ENCODE measurements at regions not wholly inside any gene's neighbourhood (a gene's known extent, or its start where the extent isn't known, plus 50 kb on each side); places are given as distances from the start of the nearest gene placed in this dataset.

- no peak for TF ChIP-seq CTCF (IDR thresholded peaks at IDR 0.05; ENCODE audit: insufficient read depth, low read length, poor library complexity, severe bottlenecking)
- Histone ChIP-seq H3K4me3 (replicated peaks; ENCODE audit: low read depth, low read length) (no peak overlapping the region), H3K27me3 (replicated peaks; ENCODE audit: control insufficient read depth, insufficient read depth, low read length) (no peaks in the 10 kb centered on the region), H3K36me3 (ENCODE audit: control insufficient read depth, insufficient read depth, low read length) (no peaks in the 10 kb centered on the region)
- DNase-seq (ENCODE audit: extremely low read depth, insufficient read length): no peak
These were observed 1136.8 kb downstream of the AACS start for GRCh38 chr12:126201981-126202537.

DNA sequence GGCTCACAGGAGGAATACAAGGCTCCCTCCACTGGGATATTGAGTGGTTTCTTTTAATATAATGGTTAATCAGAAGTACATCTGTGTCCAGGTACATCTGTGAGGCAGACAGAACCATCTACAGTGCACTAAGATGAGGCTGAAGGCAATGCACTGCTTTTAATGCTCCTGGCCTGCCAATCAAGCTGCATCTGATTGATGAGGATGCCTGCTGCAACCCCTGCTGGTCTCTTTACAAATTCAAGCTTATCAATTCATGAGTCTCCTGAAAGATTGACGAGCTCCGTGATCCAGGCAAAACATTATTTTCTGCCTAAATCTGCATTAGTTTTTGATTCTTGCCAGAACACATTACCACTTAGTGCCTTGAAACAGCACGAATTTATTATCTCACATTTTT is 1139.1 kb downstream of the AACS start:
- Histone ChIP-seq H3K4me3 (replicated peaks; ENCODE audit: low read depth, low read length) (no peak overlapping the region), H3K36me3 (ENCODE audit: control insufficient read depth, insufficient read depth, low read length) (no peaks in the 10 kb centered on the region), H3K27me3 (replicated peaks; ENCODE audit: control insufficient read depth, insufficient read depth, low read length) (no peaks in the 10 kb centered on the region)
- DNase-seq (ENCODE audit: extremely low read depth, insufficient read length): no peak
- TF ChIP-seq CTCF (IDR thresholded peaks at IDR 0.05; ENCODE audit: insufficient read depth, low read length, poor library complexity, severe bottlenecking): no peak

- no peaks in the 10 kb centered on the region for H3K27me3 ChIP-seq (replicated peaks; ENCODE audit: control insufficient read depth, insufficient read depth, low read length)
- no peak for TF ChIP-seq CTCF (IDR thresholded peaks at IDR 0.05; ENCODE audit: insufficient read depth, low read length, poor library complexity, severe bottlenecking)
- no peak for DNase-seq (ENCODE audit: extremely low read depth, insufficient read length)
These were observed 1144.8 kb downstream of the AACS start for GRCh38 chr12:126210026-126210425.

GRCh38 chr12:126210448-126210847 is 1145.2 kb downstream of the AACS start:
- no peaks in the 10 kb centered on the region for H3K27me3 ChIP-seq (replicated peaks; ENCODE audit: control insufficient read depth, insufficient read depth, low read length)
- no peak for TF ChIP-seq CTCF (IDR thresholded peaks at IDR 0.05; ENCODE audit: insufficient read depth, low read length, poor library complexity, severe bottlenecking)
- H3K36me3 ChIP-seq (ENCODE audit: control insufficient read depth, insufficient read depth, low read length): no peaks in the 10 kb centered on the region
- H3K4me3 ChIP-seq (replicated peaks; ENCODE audit: low read depth, low read length): no peak overlapping the region
- DNase-seq (ENCODE audit: extremely low read depth, insufficient read length): no peak

More at GRCh38 chr12:126210026-126210425, 1144.8 kb downstream of the AACS start:
- Histone ChIP-seq H3K36me3 (ENCODE audit: control insufficient read depth, insufficient read depth, low read length) (no peaks in the 10 kb centered on the region), H3K4me3 (replicated peaks; ENCODE audit: low read depth, low read length) (no peak overlapping the region)

GRCh38 chr12:126212824-126213223 is 1147.6 kb downstream of the AACS start:
- H3K4me3 ChIP-seq (replicated peaks; ENCODE audit: low read depth, low read length): no peak overlapping the region
- no peak for TF ChIP-seq CTCF (IDR thresholded peaks at IDR 0.05; ENCODE audit: insufficient read depth, low read length, poor library complexity, severe bottlenecking)
- no peaks in the 10 kb centered on the region for H3K36me3 ChIP-seq (ENCODE audit: control insufficient read depth, insufficient read depth, low read length)
- DNase-seq (ENCODE audit: extremely low read depth, insufficient read length): no peak
- H3K27me3 ChIP-seq (replicated peaks; ENCODE audit: control insufficient read depth, insufficient read depth, low read length): no peaks in the 10 kb centered on the region

- Histone ChIP-seq H3K36me3 (ENCODE audit: control insufficient read depth, insufficient read depth, low read length) (no peaks in the 10 kb centered on the region), H3K27me3 (replicated peaks; ENCODE audit: control insufficient read depth, insufficient read depth, low read length) (no peaks in the 10 kb centered on the region), H3K4me3 (replicated peaks; ENCODE audit: low read depth, low read length) (no peak overlapping the region)
- TF ChIP-seq CTCF (IDR thresholded peaks at IDR 0.05; ENCODE audit: insufficient read depth, low read length, poor library complexity, severe bottlenecking): no peak
- DNase-seq (ENCODE audit: extremely low read depth, insufficient read length): no peak
These were observed 1153.5 kb downstream of the AACS start for GRCh38 chr12:126218697-126219096.

All from GM06990 (cell line).